Suprapubic skin (tissue), 4 donors: ENCODE measurements at regions not wholly inside any gene's neighbourhood (a gene's known extent, or its start where the extent isn't known, plus 50 kb on each side); places are given as distances from the start of the nearest gene placed in this dataset.

ENCODE experiments used
- DNase-seq, 2 donors: peaks; one replicate each; pipeline ENCODE4 v3.0.0-alpha.2; 2019; ENCODE audit warnings: low spot score in 2 of 2
- H3K27ac ChIP-seq: fragments of 200-600 bp; sonication (generic); one replicate; pipeline ENCODE4 v1.5.1; 2019
- H3K27me3 ChIP-seq: fragments of 200-600 bp; sonication (generic); one replicate; pipeline ENCODE4 v1.5.1; 2019
- H3K36me3 ChIP-seq: fragments of 200-600 bp; sonication (generic); one replicate; pipeline ENCODE4 v1.5.1; 2019
- H3K4me1 ChIP-seq: fragments of 200-600 bp; sonication (generic); one replicate; pipeline ENCODE4 v1.5.1; 2019
- H3K4me3 ChIP-seq: fragments of 200-600 bp; sonication (generic); one replicate; pipeline ENCODE4 v1.5.1; 2019; ENCODE audit warnings: mild to moderate bottlenecking
- H3K9me3 ChIP-seq: fragments of 200-600 bp; sonication (generic); one replicate; pipeline ENCODE4 v1.5.1; 2019
- CTCF ChIP-seq, 2 donors: fragments of 200-600 bp in 1 of 2; fragments of 450-650 bp in 1 of 2; sonication (generic) in 1 of 2; IDR thresholded peaks; one replicate each; pipeline ENCODE4 v1.5.1; 2016 to 2019; ENCODE audit warnings: antibody characterized with exemption in 2 of 2, mild to moderate bottlenecking in 1 of 2, moderate library complexity in 1 of 2
- EP300 ChIP-seq: sonication (generic); formaldehyde crosslinking; IDR thresholded peaks from one replicate; pipeline ENCODE4 v1.6.1; 2017; ENCODE audit warnings: antibody characterized with exemption
- POLR2A ChIP-seq, 2 donors: fragments of 450-650 bp; IDR thresholded peaks; one replicate each; pipeline ENCODE4 v1.6.1; 2017; ENCODE audit warnings: antibody characterized with exemption in 2 of 2, mild to moderate bottlenecking in 2 of 2, moderate library complexity in 2 of 2
- POLR2AphosphoS5 ChIP-seq, 3 donors: sonication (generic); formaldehyde crosslinking; IDR thresholded peaks; one replicate each; pipeline ENCODE4 v1.6.1; 2017; ENCODE audit warnings: antibody characterized with exemption in 3 of 3
- WGBS: methylation state at CpG from one replicate; pipeline ENCODE4 v1.1.5; 2018; 5-methylcytosine and 5-hydroxymethylcytosine counted together

DNA sequence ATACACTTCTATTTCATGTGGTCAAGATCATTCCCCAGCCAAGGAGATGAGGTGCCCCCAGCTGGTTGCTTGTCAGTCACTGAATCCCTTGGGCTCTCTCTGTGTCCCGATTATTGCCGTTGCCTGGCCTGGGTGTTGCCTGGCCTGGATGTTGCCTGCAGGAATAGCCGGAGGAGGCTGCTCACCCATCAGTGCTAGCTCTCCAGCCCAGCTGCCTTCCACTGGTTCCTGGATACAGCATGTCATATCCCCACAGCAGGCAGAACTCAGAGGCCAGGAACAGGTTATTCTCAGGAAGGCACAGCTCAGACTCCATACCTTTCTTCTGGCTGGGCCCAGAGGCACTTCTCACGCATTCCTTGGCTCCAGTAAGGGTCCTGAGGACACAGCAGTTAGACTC, 542.1 kb upstream of the MGMT start:
- WGBS = 97% methylated on average over 4 of the region's 4 CpGs
- Histone ChIP-seq H3K4me1 (peaks cover 23% of the 10 kb centered on the region), H3K4me3 (no peak overlapping the region), H3K27ac (no peak overlapping the region), H3K9me3 (no peaks in the 10 kb centered on the region), H3K27me3 (no peaks in the 10 kb centered on the region), H3K36me3 (no peaks in the 10 kb centered on the region)
- no peak for DNase-seq
- TF ChIP-seq POLR2A (IDR thresholded peaks at IDR 0.05) = no peak

DNA sequence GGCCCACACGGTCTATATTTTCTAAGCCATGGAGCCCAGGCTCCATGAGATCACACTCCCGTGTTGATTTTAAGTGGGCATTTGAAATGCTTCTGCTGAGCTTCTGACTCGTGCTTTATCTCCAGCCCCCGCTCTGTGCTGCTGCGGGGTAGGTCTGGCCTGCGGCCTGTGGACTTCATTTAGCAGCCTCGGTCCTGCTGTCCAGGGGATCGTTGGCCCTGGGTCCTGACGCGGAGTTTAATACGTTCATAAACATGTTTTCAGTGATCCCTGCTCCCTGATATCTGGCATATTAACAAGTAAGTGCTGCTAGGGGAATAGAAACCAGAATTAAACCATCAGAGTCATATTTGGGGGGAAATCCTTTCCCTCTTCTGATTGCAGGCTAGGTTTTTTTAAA, 540.3 kb upstream of the MGMT start:
- WGBS = 82% methylated on average over 11 of the region's 11 CpGs
- Histone ChIP-seq H3K27me3 (no peaks in the 10 kb centered on the region), H3K36me3 (no peaks in the 10 kb centered on the region), H3K27ac (no peak overlapping the region), H3K4me1 (peaks cover 29% of the 10 kb centered on the region), H3K4me3 (no peak overlapping the region), H3K9me3 (no peaks in the 10 kb centered on the region)
- TF ChIP-seq EP300 (no peak), POLR2AphosphoS5 (IDR thresholded peaks at IDR 0.05) (no peak), POLR2A (IDR thresholded peaks at IDR 0.05) (no peak), CTCF (IDR thresholded peaks at IDR 0.05) (no peak)
- no peak for DNase-seq

- no peak overlapping the region for H3K4me3 ChIP-seq
- H3K4me1 ChIP-seq = peaks cover 22% of the 10 kb centered on the region
- WGBS = 21% methylated on average over 7 of the region's 20 CpGs
- TF ChIP-seq POLR2A (IDR thresholded peaks at IDR 0.05) = no peak
- H3K36me3 ChIP-seq = no peaks in the 10 kb centered on the region
- no peaks in the 10 kb centered on the region for H3K27me3 ChIP-seq
- H3K9me3 ChIP-seq = no peaks in the 10 kb centered on the region
- H3K27ac ChIP-seq = peak overlapping the region; percentile 60
- DNase-seq = no peak
Observed at GRCh38 chr10:128927497-128928161, 539.4 kb upstream of the MGMT start.

GRCh38 chr10:128928231-128928836, 538.7 kb upstream of the MGMT start:
- DNase-seq = no peak
- WGBS = 91% methylated on average over 32 of the region's 33 CpGs

GRCh38 chr10:128929131-128929530, 537.9 kb upstream of the MGMT start:
- no peak for DNase-seq
- peaks cover 22% of the 10 kb centered on the region for H3K4me1 ChIP-seq
- no peak for TF ChIP-seq CTCF (IDR thresholded peaks at IDR 0.05)
- no peak for TF ChIP-seq POLR2AphosphoS5 (IDR thresholded peaks at IDR 0.05)
- TF ChIP-seq EP300 = no peak
- TF ChIP-seq POLR2A (IDR thresholded peaks at IDR 0.05) = no peak
- WGBS = 43% methylated on average over 8 of the region's 8 CpGs
- H3K36me3 ChIP-seq = no peaks in the 10 kb centered on the region
- H3K4me3 ChIP-seq = no peak overlapping the region
- H3K27me3 ChIP-seq = no peaks in the 10 kb centered on the region
- peak overlapping the region; percentile 47 for H3K27ac ChIP-seq
- H3K9me3 ChIP-seq = no peaks in the 10 kb centered on the region

More at GRCh38 chr10:128928231-128928836, 538.7 kb upstream of the MGMT start:
- Histone ChIP-seq H3K27ac (peak overlapping the region; percentile 60), H3K4me3 (no peak overlapping the region), H3K4me1 (peaks cover 22% of the 10 kb centered on the region), H3K9me3 (no peaks in the 10 kb centered on the region), H3K36me3 (no peaks in the 10 kb centered on the region), H3K27me3 (no peaks in the 10 kb centered on the region)
- TF ChIP-seq CTCF (IDR thresholded peaks at IDR 0.05) (no peak), POLR2A (IDR thresholded peaks at IDR 0.05) (no peak), POLR2AphosphoS5 (IDR thresholded peaks at IDR 0.05) (no peak), EP300 (no peak)

- Histone ChIP-seq H3K4me1 (peaks cover 22% of the 10 kb centered on the region), H3K9me3 (no peaks in the 10 kb centered on the region), H3K27ac (peak overlapping the region; percentile 47), H3K36me3 (no peaks in the 10 kb centered on the region), H3K27me3 (no peaks in the 10 kb centered on the region), H3K4me3 (no peak overlapping the region)
- WGBS = 29% methylated on average over 2 of the region's 2 CpGs
- no peak for TF ChIP-seq EP300
- no peak for TF ChIP-seq POLR2A (IDR thresholded peaks at IDR 0.05)
- no peak for TF ChIP-seq CTCF (IDR thresholded peaks at IDR 0.05)
- no peak for TF ChIP-seq POLR2AphosphoS5 (IDR thresholded peaks at IDR 0.05)
- no peak for DNase-seq
Observed at GRCh38 chr10:128929767-128930166, 537.3 kb upstream of the MGMT start.
